K562 (cell line): ENCODE measurements at regions not wholly inside any gene's neighbourhood (a gene's known extent, or its start where the extent isn't known, plus 50 kb on each side); places are given as distances from the start of the nearest gene placed in this dataset.

Experiments
- ATAC-seq: fragments of 200-7000 bp; cut with Tn5 transposase; 3 replicates; pipeline ENCODE4 v1.9.1; 2020; ENCODE audit warnings: moderate library complexity
- BruUV-seq: library from RNA; stranded (reverse); fragments of 400-500 nt; replicated peaks from 2 replicates; lab custom pipeline; 2021; lab: Mats Ljungman, UMichigan
- CTCF ChIA-PET: fragments of 300-600 bp; formaldehyde crosslinking; extraction: SDS; loops from one replicate; lab custom pipeline; 2021; ENCODE audit warnings: low intra/inter-chr PET ratio; lab: Yijun Ruan, JAX
- POLR2A ChIA-PET: fragments of 300-600, 350-650 bp; sonication (Branson Sonifier 250); formaldehyde crosslinking; extraction: SDS; loops from one replicate; lab custom pipeline; 2021; ENCODE audit warnings: antibody characterized with exemption, inconsistent platforms; lab: Yijun Ruan, JAX
- DNase-seq, 4 experiments: peaks; one replicate each; pipeline versions ENCODE4 v3.0.0 to v3.0.0-alpha.2; 2011 to 2018; ENCODE audit warnings: low spot score in 3 of 4, mixed read lengths in 3 of 4; ENCODE audit errors: extremely low read depth in 1 of 4
- FAIRE-seq: peaks from 2 replicates; lab custom pipeline; 2011; peaks lifted over from hg19 to GRCh38; lab: Jason Lieb, UNC
- H2AFZ ChIP-seq: 2 replicates; pipeline ENCODE4 v1.6.0; 2011; ENCODE audit warnings: low read depth, low read length, control low read depth, inconsistent platforms
- H3K27ac ChIP-seq: fragments of 200-600 bp; 3 replicates; pipeline ENCODE4 v1.8.0; 2011; ENCODE audit warnings: low read depth, mild to moderate bottlenecking, control low read depth, inconsistent platforms, low read length, moderate library complexity, mixed read lengths; ENCODE audit errors: extremely low read depth
- H3K27me3 ChIP-seq, 2 experiments: fragments of 300-600 bp in 1 of 2; 2 replicates in 1 of 2; 3 replicates in 1 of 2; pipeline versions ENCODE4 v1.6.0 to v1.8.0; 2011; ENCODE audit warnings: inconsistent platforms in 2 of 2, low read length in 2 of 2, mild to moderate bottlenecking in 1 of 2, mixed read lengths in 1 of 2, moderate library complexity in 1 of 2; ENCODE audit not compliant: control insufficient read depth in 2 of 2, insufficient read depth in 2 of 2
- H3K36me3 ChIP-seq: fragments of 300-600 bp; 3 replicates; pipeline ENCODE4 v1.8.0; 2011; ENCODE audit warnings: mild to moderate bottlenecking, low read length, inconsistent platforms; ENCODE audit not compliant: control insufficient read depth, insufficient read depth
- H3K4me1 ChIP-seq, 2 experiments: fragments of 200-600 bp in 1 of 2; replicated peaks in 1 of 2; 2 replicates in 1 of 2; 3 replicates in 1 of 2; pipeline versions ENCODE4 v1.5.1 to v1.8.0; 2011; ENCODE audit warnings: inconsistent platforms in 2 of 2, low read length in 2 of 2, mild to moderate bottlenecking in 1 of 2, mixed read lengths in 1 of 2, moderate library complexity in 1 of 2; ENCODE audit not compliant: control insufficient read depth in 2 of 2, insufficient read depth in 2 of 2
- H3K4me2 ChIP-seq: 2 replicates; pipeline ENCODE4 v1.6.1; 2011; ENCODE audit warnings: low read length, control low read depth, inconsistent platforms, mixed read lengths; ENCODE audit not compliant: insufficient read depth
- H3K4me3 ChIP-seq: fragments of 200-600 bp; sonication (generic), shearing (Covaris generic); 2 replicates; pipeline ENCODE4 v1.5.1; 2016; ENCODE audit warnings: control low read depth, inconsistent platforms
- H3K79me2 ChIP-seq: fragments of 200-600 bp; 3 replicates; pipeline ENCODE4 v1.8.0; 2011; ENCODE audit warnings: low read length, inconsistent platforms; ENCODE audit not compliant: control insufficient read depth, insufficient read depth
- H3K9ac ChIP-seq, 2 experiments: 2 replicates each; pipeline versions ENCODE4 v1.6.0 to v1.6.1; 2011; ENCODE audit warnings: low read depth in 2 of 2, low read length in 2 of 2, control low read depth in 1 of 2, inconsistent platforms in 1 of 2, mild to moderate bottlenecking in 1 of 2, mixed read lengths in 1 of 2; ENCODE audit not compliant: insufficient read depth in 1 of 2
- H3K9me1 ChIP-seq: one replicate; pipeline ENCODE4 v1.6.0; 2011; ENCODE audit warnings: inconsistent platforms, mild to moderate bottlenecking, low read length, moderate library complexity; ENCODE audit not compliant: control insufficient read depth, insufficient read depth
- H3K9me3 ChIP-seq: replicated peaks from 2 replicates; pipeline ENCODE4 v1.5.1; 2011; ENCODE audit warnings: low read depth, low read length, inconsistent platforms; ENCODE audit not compliant: control insufficient read depth, insufficient read depth
- H4K20me1 ChIP-seq: replicated peaks from 2 replicates; pipeline ENCODE4 v1.6.1; 2011; ENCODE audit warnings: low read length, inconsistent platforms, mixed read lengths; ENCODE audit not compliant: control insufficient read depth, insufficient read depth
- ATF4 ChIP-seq: fragments of 450-650 bp; formaldehyde crosslinking; IDR thresholded peaks from 2 replicates; pipeline ENCODE4 v1.4.0; 2022; ENCODE audit warnings: mild to moderate bottlenecking, moderate library complexity
- CEBPB ChIP-seq: fragments of 450-650 bp; IDR thresholded peaks from 2 replicates; pipeline ENCODE4 v1.6.1; 2016; ENCODE audit warnings: missing genetic modification characterization, missing compliant biosample characterization
- CEBPG ChIP-seq, 3 experiments: fragments of 200-800 bp in 1 of 3; sonication (Bioruptor generic) in 1 of 3; sonication (generic) in 1 of 3; formaldehyde crosslinking in 1 of 3; IDR thresholded peaks in 2 of 3; conservative IDR thresholded peaks in 1 of 3; 2 replicates each; pipeline versions ENCODE4 v1.6.1 to v1.8.0; 2016 to 2022; ENCODE audit warnings: missing compliant biosample characterization in 2 of 3, missing genetic modification characterization in 2 of 3, mild to moderate bottlenecking in 1 of 3, missing genetic modification reagents in 1 of 3
- HMG20B ChIP-seq: fragments of 250-450 bp; sonication (Bioruptor Pico); IDR thresholded peaks from 2 replicates; pipeline ENCODE4 v1.5.0; 2021; ENCODE audit warnings: mild to moderate bottlenecking
- SMARCA4 ChIP-seq: fragments of 450-650 bp; IDR thresholded peaks from 2 replicates; pipeline ENCODE4 v1.6.1; 2016
- SMC3 ChIP-seq: conservative IDR thresholded peaks from 2 replicates; pipeline ENCODE4 v1.6.1; 2011; ENCODE audit warnings: low read depth, low read length, improper control_type of control experiment; ENCODE audit not compliant: insufficient read depth
- ZFPM2 ChIP-seq: fragments of 250-450 bp; sonication (Bioruptor Pico); IDR thresholded peaks from 2 replicates; pipeline ENCODE4 v1.5.1; 2022; ENCODE audit warnings: mild to moderate bottlenecking
- ZNF551 ChIP-seq: fragments of 250-450 bp; sonication (Bioruptor Pico); IDR thresholded peaks from 2 replicates; pipeline ENCODE4 v1.5.0; 2021; ENCODE audit warnings: mild to moderate bottlenecking, moderate library complexity
- WGBS: fragments of 100-300 bp; shearing (Covaris generic); methylation state at CpG from one replicate; pipeline ENCODE4 v1.1.6; 2016; ENCODE audit warnings: low coverage, mixed read lengths; ENCODE audit not compliant: insufficient coverage; ENCODE audit errors: missing lambda C conversion rate; 5-methylcytosine and 5-hydroxymethylcytosine counted together
- in situ Hi-C: fragments of 300-500 bp; cut with MboI; formaldehyde crosslinking; loops from 4 replicates; pipeline ENCODE4 v1.15.0; 2018; ENCODE audit warnings: inconsistent platforms, mixed read lengths
- intact Hi-C: fragments of 100-400 bp; cut with micrococcal nuclease; formaldehyde crosslinking; loops from 2 replicates; pipeline ENCODE4 v1.14.2; 2022
- TF ChIP-seq, protein P1 (sequence below): fragments of 450-650 bp; conservative IDR thresholded peaks from 2 replicates; pipeline ENCODE4 v1.6.1; 2016; ENCODE audit warnings: missing genetic modification characterization, low read depth, mild to moderate bottlenecking, missing compliant biosample characterization, moderate library complexity

- TF ChIP-seq, protein P1, sequence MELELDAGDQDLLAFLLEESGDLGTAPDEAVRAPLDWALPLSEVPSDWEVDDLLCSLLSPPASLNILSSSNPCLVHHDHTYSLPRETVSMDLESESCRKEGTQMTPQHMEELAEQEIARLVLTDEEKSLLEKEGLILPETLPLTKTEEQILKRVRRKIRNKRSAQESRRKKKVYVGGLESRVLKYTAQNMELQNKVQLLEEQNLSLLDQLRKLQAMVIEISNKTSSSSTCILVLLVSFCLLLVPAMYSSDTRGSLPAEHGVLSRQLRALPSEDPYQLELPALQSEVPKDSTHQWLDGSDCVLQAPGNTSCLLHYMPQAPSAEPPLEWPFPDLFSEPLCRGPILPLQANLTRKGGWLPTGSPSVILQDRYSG (tag): no peak
- TF ChIP-seq ATF4 (CRISPR knock-in tag): no peak
These were observed 62.8 kb upstream of the COL11A1 start (continued) for GRCh38 chr1:103171041-103171590.

- no peaks in the 10 kb centered on the region for H3K9me1 ChIP-seq
- no peak overlapping the region for H3K4me2 ChIP-seq
- H4K20me1 ChIP-seq: no peaks in the 10 kb centered on the region
- WGBS: 0% methylated on average over 7 of the region's 7 CpGs
- H3K27me3 ChIP-seq: no peaks in the 10 kb centered on the region
- no peaks in the 10 kb centered on the region for H3K4me1 ChIP-seq
- no peaks in the 10 kb centered on the region for H3K36me3 ChIP-seq
- intact Hi-C loops: no loop called here
- H3K9me3 ChIP-seq: no peaks in the 10 kb centered on the region; the same call in 1 of the 2 replicates
- no peak overlapping the region for H3K27ac ChIP-seq
- BruUV-seq: no TSS peak
- no peak for TF ChIP-seq ZFPM2
- no peak for TF ChIP-seq CEBPG (CRISPR knock-in tag; IDR thresholded peaks at IDR 0.05)
- TF ChIP-seq CEBPG (tag; conservative IDR thresholded peaks at IDR 0.05 in 1 of 2, IDR thresholded peaks at IDR 0.05 in 1 of 2): peak in 1 of 2 experiments; percentile 81; a peak in 2 of 4 replicates
- no peak for TF ChIP-seq ZNF551 (CRISPR knock-in tag)
- TF ChIP-seq SMARCA4: no peak
- TF ChIP-seq HMG20B (CRISPR knock-in tag): no peak
- peak; percentile 46 for TF ChIP-seq CEBPB
- TF ChIP-seq SMC3: no peak
- TF ChIP-seq, all 486 proteins: peak for 2
- Histone ChIP-seq H3K79me2 (no peaks in the 10 kb centered on the region), H3K9ac (no peak overlapping the region), H2AFZ (no peak overlapping the region), H3K4me3 (no peak overlapping the region)
- ChIA-PET CTCF (no interaction called here), POLR2A (no interaction called here)
- ATAC-seq (no peak), FAIRE-seq (no peak), DNase-seq (no peak)
- in situ Hi-C loops: no loop called here
These were observed 62.3 kb upstream of the COL11A1 start for GRCh38 chr1:103170609-103171008.
